EH (cell line): ENCODE measurements at regions not wholly inside any gene's neighbourhood (a gene's known extent, or its start where the extent isn't known, plus 50 kb on each side); places are given as distances from the start of the nearest gene placed in this dataset.
"Not testable (repeated sequence)": the region's sequence is repeated elsewhere in the genome, so short reads cannot be mapped to it uniquely, and the experiment has no call there.

Experiments
- DNase-seq: peaks from one replicate; pipeline ENCODE4 v3.0.0-alpha.2; 2015; ENCODE audit warnings: low read depth

DNA sequence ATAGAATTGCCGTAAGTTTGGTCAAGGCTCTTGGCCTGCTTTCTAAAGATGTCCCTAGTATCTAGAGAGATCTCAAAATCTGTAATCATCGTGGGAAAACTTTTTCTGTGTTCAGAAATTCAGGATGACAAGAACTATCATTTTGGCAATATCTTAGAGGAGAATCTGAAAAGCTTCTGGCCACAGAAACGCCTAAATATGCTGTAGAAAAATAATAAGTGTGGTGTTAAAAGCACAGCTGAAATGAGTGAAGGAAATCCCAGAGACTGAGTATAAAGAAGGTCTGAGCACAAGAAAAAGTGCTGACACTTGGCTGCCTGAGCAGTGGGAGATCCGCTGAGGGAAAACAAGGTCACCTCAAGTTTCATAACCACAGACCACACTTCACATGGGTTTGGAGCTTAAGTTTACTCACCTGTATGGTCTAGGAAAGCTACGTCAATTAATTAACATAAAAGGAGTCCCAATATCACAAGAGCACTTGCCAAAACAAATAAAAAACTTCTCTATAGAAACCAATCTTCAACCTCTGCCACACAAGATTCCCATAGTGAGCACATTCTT lies 235.2 kb upstream of the IRF2BP2 start:
- DNase-seq, result no peak

DNA sequence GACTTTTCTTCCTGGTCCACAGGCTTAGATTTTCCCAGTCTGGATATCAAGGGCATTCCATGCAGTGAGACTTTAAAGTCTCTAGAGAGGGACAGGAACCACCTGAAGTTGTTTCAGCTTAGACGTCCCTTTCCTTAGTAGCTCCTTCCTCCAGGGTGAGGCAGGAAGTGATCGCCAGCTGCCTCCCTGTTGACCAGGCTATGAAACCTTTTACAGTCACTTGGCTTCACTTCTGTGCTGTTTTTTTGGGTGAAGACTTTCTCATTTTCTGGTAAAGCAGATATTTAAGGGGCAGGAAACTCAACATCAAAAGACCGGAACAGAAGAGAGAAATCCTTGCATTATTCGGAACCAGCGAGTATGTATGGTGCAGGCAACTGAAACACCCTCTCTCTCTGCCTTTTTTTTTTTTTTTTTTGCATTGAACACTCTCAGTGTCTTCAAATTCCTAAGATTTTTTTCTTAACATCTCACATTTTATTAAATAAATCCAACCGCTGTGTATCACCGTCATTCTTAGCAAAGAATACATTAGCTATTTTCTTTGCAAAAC lies 234.6 kb upstream of the IRF2BP2 start:
- peak; percentile 64 for DNase-seq

DNA sequence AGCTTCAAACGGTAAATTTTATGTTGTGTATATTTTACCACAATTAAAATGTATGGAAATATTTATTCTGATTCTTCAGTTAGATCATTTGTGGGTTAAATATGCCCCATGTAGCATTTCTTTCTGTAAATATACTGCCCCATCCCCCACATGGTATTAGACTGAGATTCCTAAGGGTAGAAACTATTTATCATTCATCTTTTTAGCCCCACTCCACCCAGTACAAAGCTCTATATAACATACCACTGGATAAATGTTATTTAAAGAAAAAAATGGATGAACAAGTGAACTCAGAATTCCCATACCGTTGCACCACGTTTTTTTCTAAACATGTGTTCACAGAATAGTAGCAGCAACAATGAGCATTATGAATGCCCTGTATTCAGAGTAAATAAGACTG lies 234.0 kb upstream of the IRF2BP2 start:
- no peak for DNase-seq

DNA sequence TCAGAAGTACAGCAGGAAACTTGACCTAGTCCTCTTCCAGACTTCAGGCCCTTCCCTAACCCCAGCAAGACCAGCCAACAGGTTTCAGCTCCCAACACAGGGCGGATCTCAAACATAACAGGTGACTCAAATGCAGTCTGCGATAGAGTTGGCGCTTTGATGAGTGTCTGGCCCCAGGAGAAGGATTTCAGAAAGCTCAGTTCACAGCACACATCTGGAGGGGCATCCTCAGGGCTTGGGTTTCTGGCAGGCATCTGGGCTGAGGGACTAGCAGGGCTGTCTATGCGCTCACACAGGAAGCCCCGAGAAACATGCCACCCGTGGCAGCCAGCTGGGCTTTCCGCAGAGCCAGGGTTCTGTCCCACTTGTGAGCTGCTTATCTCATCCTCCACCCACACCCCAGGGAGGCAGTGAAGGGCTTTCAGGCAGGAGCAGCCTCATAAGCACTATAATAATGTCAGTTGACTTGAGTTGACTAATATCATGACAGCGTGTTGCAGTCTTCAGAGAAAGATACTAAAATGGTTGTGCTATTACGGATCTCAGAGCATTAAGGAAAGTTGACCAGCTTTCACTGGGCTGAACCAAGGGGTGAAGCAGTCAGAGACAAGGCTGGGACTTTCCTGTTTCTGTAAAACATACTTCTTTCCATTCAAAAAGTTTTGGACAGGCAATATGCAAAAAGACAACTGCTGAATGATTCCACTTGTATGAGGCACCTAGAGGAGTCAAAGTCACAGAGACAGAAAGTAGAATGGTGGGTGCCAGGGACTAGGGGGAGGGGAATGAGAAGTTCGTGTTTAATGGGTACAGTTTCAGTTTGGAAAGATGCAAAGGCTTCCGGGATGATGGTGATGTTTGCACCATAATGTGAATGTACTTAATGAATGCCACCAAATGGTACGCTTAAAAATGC lies 233.0 kb upstream of the IRF2BP2 start:
- no peak for DNase-seq

DNA sequence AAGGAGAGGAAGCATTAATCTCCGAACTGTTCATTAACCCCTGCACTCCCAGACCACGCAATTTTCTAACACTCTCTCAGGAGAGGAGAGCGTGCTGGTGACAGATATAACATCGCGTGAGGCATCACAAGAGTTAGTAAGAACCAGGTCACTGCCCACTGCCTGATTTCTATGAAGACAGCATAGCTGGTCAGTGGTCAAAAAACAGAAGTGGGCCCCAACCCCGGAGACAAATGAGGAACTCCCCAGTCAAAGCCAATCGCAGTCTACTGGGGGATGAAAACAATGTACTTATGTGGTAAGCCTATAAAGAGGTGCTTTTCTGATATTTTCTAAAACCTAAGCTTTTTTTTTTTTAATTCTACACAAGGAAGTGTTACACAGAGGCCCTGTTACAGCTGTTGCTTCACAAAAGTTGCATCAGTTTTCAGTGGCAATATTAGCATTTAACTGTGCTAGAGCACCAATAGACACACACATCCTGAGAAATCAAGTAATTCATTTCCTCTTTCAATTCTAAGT lies 231.8 kb upstream of the IRF2BP2 start:
- peak; percentile 17 for DNase-seq

DNA sequence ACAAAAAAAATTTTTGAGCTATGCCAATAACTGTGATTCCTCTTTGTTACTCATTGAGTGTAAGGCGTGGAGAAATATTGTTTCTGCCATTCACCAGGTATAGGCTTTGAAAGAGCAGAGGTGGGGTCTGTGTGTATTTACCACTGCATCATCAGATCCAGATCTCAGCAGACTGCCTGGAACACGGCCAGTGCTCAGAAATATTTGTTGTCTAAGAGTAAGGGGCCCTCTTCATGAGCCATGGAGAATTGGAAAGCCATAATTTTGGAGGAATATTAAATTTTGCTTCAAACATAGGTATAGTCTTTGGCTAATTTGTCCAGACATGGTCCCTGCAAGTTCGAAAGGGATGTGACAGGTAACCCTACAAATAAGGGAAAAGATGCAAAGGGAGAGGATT lies 231.3 kb upstream of the IRF2BP2 start:
- no peak for DNase-seq

DNA sequence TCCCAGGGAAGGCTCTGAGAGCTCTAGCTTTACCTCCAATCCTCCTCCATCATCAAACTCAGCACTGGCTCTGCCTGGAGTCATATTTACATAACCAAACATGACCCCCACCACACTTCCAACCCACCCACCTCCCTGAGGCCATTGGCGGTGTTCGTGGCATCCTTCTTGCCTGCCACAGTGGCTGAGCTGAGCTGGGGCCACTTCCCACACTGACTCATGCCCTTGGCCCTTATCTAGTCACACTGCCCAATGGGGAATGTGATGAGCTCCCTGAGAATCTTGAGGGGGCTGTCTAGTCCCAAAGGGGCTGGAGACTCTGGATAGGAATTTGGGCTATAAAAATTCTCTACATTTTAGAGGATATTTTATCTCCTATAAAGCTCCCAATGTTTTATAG lies 230.9 kb upstream of the IRF2BP2 start:
- DNase-seq, result peak; percentile 84

DNA sequence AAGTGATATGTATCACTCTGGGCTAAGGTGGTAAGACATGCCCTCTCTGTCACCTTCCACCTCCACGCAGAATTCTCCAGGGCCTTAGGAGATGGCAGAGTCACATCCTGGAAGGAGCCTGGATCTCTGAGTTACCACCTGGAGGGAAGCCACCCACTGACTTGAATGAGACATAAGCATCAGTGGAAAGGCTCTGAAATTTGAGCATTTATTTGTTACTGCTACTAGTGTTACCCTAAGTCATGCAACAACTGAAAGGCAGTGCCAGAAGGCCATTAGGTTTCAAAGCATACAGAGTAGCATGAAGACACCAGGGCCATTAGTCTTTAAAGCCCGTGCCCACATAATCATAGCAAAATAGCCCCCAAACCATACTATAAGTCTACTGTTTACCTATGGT lies 230.3 kb upstream of the IRF2BP2 start:
- DNase-seq, result no peak

DNA sequence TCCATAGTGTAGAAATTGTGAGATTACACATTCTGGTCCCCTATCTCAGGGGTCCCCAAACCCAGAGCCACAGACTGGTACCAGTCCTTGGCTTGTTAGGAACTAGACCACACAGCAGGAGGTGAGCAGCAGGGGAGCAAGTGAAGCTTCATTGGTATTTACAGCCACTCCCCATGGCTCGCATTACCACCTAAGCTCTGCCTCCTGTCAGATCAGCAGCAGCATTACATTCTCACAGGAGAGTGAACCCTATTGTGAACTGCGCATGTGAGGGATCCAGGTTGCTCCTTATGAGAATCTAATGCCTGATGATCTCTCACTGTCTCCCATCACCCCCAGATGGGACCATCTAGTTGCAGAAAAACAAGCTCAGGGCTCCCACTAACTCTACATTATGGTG lies 229.7 kb upstream of the IRF2BP2 start:
- peak; percentile 33 for DNase-seq

DNA sequence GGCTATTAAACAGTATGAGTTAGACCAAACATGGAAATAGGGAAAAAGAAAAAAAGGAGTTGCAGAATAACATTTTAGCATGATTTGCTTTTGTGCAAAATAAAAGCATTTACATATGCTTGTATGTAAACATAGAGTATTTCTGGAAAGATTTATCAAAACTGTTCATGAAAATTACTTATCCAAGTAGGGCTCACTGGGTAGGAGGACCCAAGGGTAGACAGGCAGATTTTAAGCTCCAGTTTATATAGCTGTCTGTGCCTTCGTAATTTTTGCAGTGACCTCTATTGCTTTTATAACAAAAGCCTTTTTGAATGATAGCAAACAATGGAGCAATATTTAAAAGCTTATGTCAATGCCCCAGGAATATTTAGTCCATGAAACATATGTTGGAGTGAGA lies 228.8 kb upstream of the IRF2BP2 start:
- no peak for DNase-seq

DNA sequence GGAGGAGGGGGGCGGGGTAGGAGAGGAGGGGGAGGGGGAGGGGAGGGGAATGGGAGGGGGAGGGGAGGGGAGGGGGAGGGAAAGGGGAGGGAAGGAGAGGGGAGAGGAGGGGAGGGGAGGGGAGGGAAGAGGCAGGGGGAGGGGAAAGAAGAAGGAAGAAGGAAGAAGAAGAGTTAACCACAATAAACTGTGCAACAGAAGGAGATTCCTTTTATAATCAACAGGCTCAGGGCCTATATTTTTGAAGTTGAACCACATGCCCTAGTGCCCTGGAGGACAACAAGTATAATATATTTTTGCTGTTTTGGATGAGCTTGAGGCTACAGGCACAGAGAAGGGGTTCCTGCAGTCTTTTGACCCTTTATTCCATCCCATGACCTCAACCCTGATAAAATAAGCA lies 228.2 kb upstream of the IRF2BP2 start:
- DNase-seq, result no peak

DNA sequence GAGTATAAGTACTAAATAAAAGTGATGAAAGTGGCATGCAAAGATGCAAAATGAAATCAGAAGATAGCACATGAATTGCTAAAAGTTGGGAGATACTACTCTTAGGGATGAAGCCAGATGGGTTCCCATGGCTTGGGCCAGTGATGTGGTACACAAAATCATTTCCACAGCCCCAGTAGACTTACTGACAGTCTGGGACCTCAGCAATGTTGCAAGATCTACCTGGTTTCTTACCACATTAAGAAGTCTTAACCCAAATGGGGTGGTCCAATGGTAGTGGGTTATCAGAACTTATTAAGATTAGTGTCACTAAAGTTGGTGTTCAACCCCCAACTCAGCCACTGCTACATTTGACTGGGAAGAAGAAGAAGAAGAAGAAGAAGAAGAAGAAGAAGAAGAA lies 227.7 kb upstream of the IRF2BP2 start:
- DNase-seq, result no peak

DNA sequence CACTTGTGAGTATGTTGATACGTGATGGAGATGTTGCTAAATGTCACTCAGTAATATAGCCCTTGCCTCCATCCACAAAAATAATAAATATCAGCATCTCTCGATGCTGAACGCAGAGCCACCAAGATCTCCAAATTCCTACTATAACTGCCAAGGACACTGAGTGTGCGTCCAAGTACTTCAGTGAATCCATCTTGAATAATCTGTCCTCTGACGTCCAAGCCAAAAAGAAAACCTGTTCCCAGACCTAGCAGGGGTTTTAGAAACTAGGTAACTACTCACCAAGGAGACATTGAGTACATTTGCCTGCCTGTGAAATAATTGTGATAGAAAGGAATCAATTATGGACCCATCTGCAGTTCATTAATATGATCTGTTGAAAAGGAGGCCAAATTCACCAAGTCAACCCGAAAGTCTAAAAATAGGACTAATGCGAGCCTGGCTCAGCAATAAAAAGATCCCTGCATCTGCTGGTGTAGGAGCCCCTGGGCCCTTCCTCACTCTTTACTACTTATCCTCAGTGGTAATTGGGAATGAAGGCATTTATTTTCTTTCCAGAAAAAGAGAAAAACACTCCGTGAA lies 226.9 kb upstream of the IRF2BP2 start:
- DNase-seq, result no peak

DNA sequence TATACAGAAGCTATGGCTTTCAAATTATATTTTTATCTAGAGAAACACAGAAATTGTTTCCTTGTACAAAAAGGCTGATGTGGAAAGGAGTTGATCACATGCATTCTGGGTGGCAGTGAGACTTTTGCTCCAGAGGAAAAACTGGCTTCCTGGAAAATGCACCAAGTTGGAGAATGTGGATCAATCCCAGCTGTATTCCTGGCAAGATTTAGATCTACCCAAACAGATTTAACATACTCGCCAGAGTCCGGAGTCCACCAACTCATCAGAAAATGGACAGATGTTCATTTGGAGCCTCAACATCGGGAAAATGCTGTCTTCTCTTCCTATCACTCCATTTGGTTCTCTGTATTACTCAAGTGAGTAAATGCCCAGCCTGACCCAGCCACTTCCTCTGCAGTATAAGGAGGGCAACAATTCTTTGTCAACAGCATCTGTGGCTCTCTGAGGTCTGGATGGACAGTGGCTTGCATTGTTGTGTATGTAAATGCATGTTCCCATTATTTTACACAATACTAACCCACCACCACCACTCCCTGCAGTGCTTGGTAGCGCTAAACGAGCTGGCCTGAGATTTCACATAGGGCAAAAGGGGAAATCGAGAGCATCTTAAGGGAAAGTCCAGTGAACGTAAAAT lies 226.2 kb upstream of the IRF2BP2 start:
- no peak for DNase-seq

DNA sequence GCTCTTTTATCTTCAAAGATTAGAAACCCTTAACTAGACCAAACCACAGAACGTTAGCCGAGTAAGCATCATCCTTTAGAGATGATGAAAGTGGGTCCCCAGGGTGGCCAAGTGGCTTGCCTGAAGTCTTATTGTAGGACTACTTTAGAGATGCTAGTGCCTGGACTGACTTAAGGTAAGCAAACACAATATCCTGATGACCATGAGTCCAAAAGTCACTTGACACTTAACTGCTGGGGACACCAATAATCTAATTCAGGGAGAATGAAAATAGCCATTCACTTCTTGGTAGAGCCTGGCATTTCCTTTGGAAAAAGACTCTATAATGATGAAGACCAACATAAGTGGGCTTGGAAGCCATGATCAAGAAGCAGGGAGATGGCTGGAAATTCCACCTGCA lies 225.3 kb upstream of the IRF2BP2 start:
- no peak for DNase-seq

DNA sequence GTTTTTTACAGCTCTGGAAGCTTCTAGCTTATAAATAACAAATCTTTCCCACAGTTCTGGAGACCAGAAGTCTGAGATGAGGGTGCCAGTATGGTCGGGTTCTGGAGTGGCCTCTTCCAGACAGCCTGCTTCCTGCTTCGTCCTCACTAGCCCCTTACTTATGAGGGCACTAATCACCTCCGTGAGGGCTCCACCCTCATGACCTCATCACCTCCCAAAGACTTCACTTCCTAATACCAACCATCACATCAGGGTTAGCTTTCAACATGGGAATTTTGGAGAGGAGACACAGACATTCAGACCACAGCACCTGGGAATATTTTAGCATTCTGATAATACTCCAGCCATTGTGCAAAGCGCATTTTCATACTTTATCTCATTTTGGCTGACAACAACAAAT lies 223.7 kb upstream of the IRF2BP2 start:
- no peak for DNase-seq

DNA sequence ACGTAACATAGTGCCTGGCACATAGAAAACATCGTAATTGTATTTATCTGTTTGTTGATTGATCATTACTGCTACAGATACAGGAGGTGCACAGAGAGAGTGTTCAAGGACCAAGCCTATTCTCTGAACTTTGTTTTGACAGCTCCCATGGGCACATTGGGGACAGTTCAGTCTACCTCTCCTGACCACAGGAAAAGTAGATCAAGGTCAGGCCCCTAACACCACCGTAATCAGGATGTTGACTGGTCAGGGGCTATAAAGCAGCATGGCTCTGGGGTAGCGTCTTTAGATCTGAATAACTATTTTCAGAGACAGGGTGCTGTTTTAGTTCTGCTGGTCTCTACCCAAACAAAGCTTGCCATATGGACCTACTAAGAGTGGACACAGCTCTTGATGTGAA lies 223.1 kb upstream of the IRF2BP2 start:
- DNase-seq, result no peak

DNA sequence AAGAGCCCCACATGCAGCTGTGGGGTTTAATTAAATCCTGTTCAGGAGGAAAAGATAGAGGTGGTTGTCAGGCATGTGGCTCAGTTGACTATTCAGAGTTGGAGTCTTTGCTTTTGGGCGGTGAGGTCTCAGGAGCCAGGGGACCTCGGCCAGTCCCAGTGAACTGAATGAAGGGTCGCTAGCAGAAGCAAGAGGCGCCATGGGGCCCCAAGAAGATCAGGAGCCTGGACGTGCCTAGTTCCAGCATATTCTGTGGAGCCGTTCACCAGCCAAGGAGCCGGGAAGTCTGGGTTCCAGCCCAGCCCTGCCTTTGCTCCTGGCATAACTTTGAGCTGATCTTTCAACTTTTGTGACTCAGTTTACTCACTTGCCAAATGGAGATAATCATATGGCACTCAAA lies 217.7 kb upstream of the IRF2BP2 start:
- DNase-seq, result no peak

DNA sequence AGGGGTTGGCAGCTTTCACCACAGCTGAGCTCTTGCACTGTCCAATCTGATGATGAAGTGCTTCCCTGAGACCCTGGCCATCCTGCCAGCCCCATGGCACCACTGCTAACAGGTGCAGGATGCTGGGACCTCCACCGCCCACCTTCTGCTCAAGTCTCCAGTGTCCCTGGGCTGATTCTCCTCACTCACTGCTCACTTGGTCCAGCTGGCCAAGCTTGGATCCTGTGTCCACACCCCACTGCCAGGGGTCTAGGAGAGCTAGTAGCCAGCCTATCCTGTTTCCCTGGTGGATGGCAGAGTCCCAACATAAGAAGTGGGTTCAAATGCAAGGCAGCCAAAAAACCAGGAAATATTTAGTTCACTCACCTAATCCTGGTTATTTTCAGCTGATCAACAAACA lies 217.2 kb upstream of the IRF2BP2 start:
- DNase-seq, result no peak

DNA sequence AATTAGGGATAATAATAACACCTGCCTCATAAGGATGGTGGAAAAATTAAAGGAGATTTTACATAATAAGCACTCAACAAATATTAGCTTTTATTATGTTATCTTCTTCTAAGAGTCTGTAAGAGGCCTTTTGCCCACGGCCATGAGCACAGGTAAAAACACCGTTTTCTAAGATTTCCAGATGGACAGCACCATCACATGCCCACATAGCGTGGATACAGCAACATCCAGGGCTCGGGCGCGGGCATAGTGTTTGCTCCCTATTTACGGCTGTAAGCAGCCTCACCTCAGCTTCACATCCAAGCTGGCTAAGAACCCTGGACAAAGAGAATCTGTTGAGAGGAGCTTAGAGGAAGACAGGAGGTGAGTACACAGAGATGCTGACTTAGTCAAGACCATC lies 216.4 kb upstream of the IRF2BP2 start:
- no peak for DNase-seq

DNA sequence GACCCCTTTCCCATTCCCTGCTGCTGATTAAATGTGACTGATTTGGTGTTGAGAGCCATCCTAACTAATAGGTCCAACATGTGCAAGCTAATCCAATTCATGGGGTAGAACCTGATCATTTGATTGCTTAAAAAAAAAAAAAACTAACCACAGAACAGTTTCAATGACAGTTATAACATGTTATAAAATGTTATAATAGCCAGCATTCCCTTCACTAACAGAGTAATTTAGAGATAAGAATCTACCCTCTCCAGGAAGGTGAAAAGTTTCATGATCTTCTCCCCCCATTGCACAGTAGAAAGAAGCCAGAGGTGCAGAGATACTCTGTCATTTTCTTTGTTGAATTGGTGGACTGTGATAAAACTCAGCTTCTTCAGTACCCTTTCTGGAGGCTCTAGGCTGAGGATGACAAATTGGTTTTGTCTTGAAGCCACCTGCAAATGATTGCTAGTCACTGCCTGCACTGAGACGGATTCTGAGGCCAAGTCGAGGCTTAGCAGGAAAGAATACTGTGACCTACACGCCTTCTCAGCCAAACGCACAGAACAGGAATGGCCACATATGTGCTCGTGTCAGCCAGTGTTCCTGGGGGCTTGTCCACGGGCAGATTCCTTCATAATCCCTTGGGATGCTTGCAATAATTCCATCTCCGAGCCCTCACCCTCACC lies 215.7 kb upstream of the IRF2BP2 start:
- DNase-seq, result no peak

DNA sequence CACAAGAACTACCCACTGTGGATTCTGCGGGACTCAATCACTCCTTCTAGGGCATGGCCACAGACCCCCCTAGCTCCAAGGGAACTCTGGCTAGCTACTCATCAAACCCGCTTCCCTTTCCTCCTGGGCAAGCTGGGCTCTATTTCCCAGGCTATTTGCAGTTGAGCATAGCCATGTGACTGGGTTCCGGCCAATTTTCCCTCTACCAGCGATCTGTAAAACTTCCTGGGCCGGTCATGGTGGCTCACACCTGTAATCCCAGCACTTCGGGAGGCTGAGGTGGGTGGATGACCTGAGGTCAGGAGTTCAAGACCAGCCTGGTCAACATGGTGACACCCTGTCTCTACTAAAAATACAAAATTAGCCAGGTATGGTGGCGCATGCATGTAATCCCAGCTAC lies 214.9 kb upstream of the IRF2BP2 start:
- DNase-seq, result not testable (repeated sequence)
